IMR-90 (cell line): ENCODE measurements at regions not wholly inside any gene's neighbourhood (a gene's known extent, or its start where the extent isn't known, plus 50 kb on each side); places are given as distances from the start of the nearest gene placed in this dataset.
A peak's percentile ranks its signal among the peaks of the same experiment; 100 is the strongest.

Source experiments
- ATAC-seq: fragments of 200-7000 bp; cut with Tn5 transposase; 2 replicates; pipeline ENCODE4 v1.9.1; 2020; ENCODE audit warnings: low read depth, mild to moderate bottlenecking, moderate library complexity
- BruUV-seq: library from RNA; stranded (reverse); fragments of 400-500 nt; replicated peaks from 2 replicates; lab custom pipeline; 2021; lab: Mats Ljungman, UMichigan
- CTCF ChIA-PET: fragments of 300-600 bp; formaldehyde crosslinking; extraction: SDS; loops from one replicate; lab custom pipeline; 2021; ENCODE audit warnings: antibody characterized with exemption; lab: Yijun Ruan, JAX
- POLR2A ChIA-PET: fragments of 300-600 bp; sonication (Branson Sonifier 250); formaldehyde crosslinking; loops from one replicate; lab custom pipeline; 2022; ENCODE audit warnings: antibody characterized with exemption; ENCODE audit not compliant: unreplicated experiment; lab: Charles Lee
- DNase-seq: peaks from one replicate; pipeline ENCODE4 v3.0.0; 2013
- H2AFZ ChIP-seq: replicated peaks from 2 replicates; pipeline ENCODE3; 2013; ENCODE audit warnings: low read length, mild to moderate bottlenecking; ENCODE audit not compliant: poor library complexity
- H2AK5ac ChIP-seq: 2 replicates; pipeline ENCODE4 v1.6.1; 2013; ENCODE audit warnings: low read depth, low read length, inconsistent platforms
- H2AK9ac ChIP-seq: replicated peaks from 2 replicates; pipeline ENCODE3; 2013; ENCODE audit warnings: mild to moderate bottlenecking, low read depth, low read length, moderate library complexity; ENCODE audit not compliant: poor library complexity
- H2BK120ac ChIP-seq: 2 replicates; pipeline ENCODE4 v1.6.1; 2013; ENCODE audit warnings: low read depth, low read length, inconsistent platforms
- H2BK15ac ChIP-seq: 3 replicates; pipeline ENCODE4 v1.6.1; 2013; ENCODE audit warnings: low read depth, low read length, inconsistent platforms
- H2BK20ac ChIP-seq: 2 replicates; pipeline ENCODE4 v1.6.1; 2013; ENCODE audit warnings: low read depth, mild to moderate bottlenecking, inconsistent platforms, low read length, moderate library complexity
- H2BK5ac ChIP-seq: 2 replicates; pipeline ENCODE4 v1.6.1; 2013; ENCODE audit warnings: mild to moderate bottlenecking, low read depth, low read length, inconsistent platforms; ENCODE audit not compliant: poor library complexity, severe bottlenecking
- H3K14ac ChIP-seq: replicated peaks from 2 replicates; pipeline ENCODE4 v1.6.1; 2013; ENCODE audit warnings: low read depth, low read length, inconsistent platforms
- H3K18ac ChIP-seq: 2 replicates; pipeline ENCODE4 v1.6.1; 2013; ENCODE audit warnings: low read depth, low read length, control low read depth
- H3K23ac ChIP-seq: 2 replicates; pipeline ENCODE4 v1.6.1; 2013; ENCODE audit warnings: low read depth, low read length, inconsistent platforms
- H3K27ac ChIP-seq: 2 replicates; pipeline ENCODE4 v1.5.1; 2013; ENCODE audit warnings: mild to moderate bottlenecking, control low read depth, low read length; ENCODE audit not compliant: insufficient read depth
- H3K27me3 ChIP-seq: 2 replicates; pipeline ENCODE4 v1.6.1; 2013; ENCODE audit warnings: low read length; ENCODE audit not compliant: control insufficient read depth, insufficient read depth
- H3K36me3 ChIP-seq: 2 replicates; pipeline ENCODE4 v1.6.1; 2013; ENCODE audit warnings: low read length, mixed read lengths; ENCODE audit not compliant: control insufficient read depth, insufficient read depth
- H3K4ac ChIP-seq: 2 replicates; pipeline ENCODE4 v1.6.1; 2013; ENCODE audit warnings: low read depth, low read length, inconsistent platforms
- H3K4me1 ChIP-seq: 2 replicates; pipeline ENCODE4 v1.6.1; 2013; ENCODE audit warnings: low read length, mixed read lengths; ENCODE audit not compliant: control insufficient read depth, insufficient read depth
- H3K4me2 ChIP-seq: 2 replicates; pipeline ENCODE4 v1.6.1; 2013; ENCODE audit warnings: low read depth, mild to moderate bottlenecking, control low read depth, low read length, moderate library complexity
- H3K4me3 ChIP-seq: 2 replicates; pipeline ENCODE4 v1.5.1; 2013; ENCODE audit warnings: low read depth, mild to moderate bottlenecking, control low read depth, low read length, moderate library complexity; ENCODE audit not compliant: insufficient read depth
- H3K56ac ChIP-seq: 2 replicates; pipeline ENCODE4 v1.6.1; 2013; ENCODE audit warnings: low read length, inconsistent platforms; ENCODE audit not compliant: insufficient read depth; ENCODE audit errors: extremely low read depth
- H3K79me1 ChIP-seq, 2 experiments: 2 replicates each; pipeline ENCODE4 v1.6.1; 2013; ENCODE audit warnings: low read length in 2 of 2, inconsistent platforms in 1 of 2, low read depth in 1 of 2
- H3K9ac ChIP-seq: 2 replicates; pipeline ENCODE4 v1.6.1; 2013; ENCODE audit warnings: low read depth, low read length, control low read depth
- H3K9me1 ChIP-seq: 2 replicates; pipeline ENCODE4 v1.6.1; 2013; ENCODE audit warnings: low read length, inconsistent platforms; ENCODE audit not compliant: insufficient read depth
- H3K9me3 ChIP-seq: 2 replicates; pipeline ENCODE4 v1.6.1; 2013; ENCODE audit warnings: low read length; ENCODE audit not compliant: control insufficient read depth, insufficient read depth
- H4K20me1 ChIP-seq: 2 replicates; pipeline ENCODE4 v1.6.1; 2013; ENCODE audit warnings: low read length, inconsistent platforms; ENCODE audit not compliant: insufficient read depth
- H4K5ac ChIP-seq: 2 replicates; pipeline ENCODE4 v1.6.1; 2013; ENCODE audit warnings: mild to moderate bottlenecking, low read depth, low read length, control low read depth
- H4K8ac ChIP-seq, 2 experiments: 2 replicates each; pipeline ENCODE4 v1.6.1; 2013; ENCODE audit warnings: low read depth in 2 of 2, low read length in 2 of 2, control low read depth in 1 of 2, inconsistent platforms in 1 of 2
- H4K91ac ChIP-seq: 2 replicates; pipeline ENCODE4 v1.6.1; 2013; ENCODE audit warnings: low read depth, low read length, inconsistent platforms; ENCODE audit not compliant: insufficient read depth
- CTCF ChIP-seq: conservative IDR thresholded peaks from 2 replicates; pipeline ENCODE4 v1.5.1; 2012; ENCODE audit warnings: mild to moderate bottlenecking, low read depth, low read length, improper control_type of control experiment
- ELK1 ChIP-seq: fragments of 150-350 bp; IDR thresholded peaks from 2 replicates; pipeline ENCODE4 v1.6.1; 2016; ENCODE audit warnings: low read depth, mild to moderate bottlenecking, low read length, moderate library complexity, borderline replicate concordance
- MAFK ChIP-seq: IDR thresholded peaks from 2 replicates; pipeline ENCODE4 v1.6.1; 2012; ENCODE audit warnings: low read depth, low read length, improper control_type of control experiment
- MAZ ChIP-seq: IDR thresholded peaks from 2 replicates; pipeline ENCODE4 v1.6.1; 2012; ENCODE audit warnings: low read depth, mild to moderate bottlenecking, low read length, improper control_type of control experiment, moderate library complexity, borderline replicate concordance
- MXI1 ChIP-seq: IDR thresholded peaks from 2 replicates; pipeline ENCODE4 v1.6.1; 2012; ENCODE audit warnings: low read depth, mild to moderate bottlenecking, low read length, moderate library complexity, borderline replicate concordance
- NFE2L2 ChIP-seq: fragments of 150-350 bp; IDR thresholded peaks from 2 replicates; pipeline ENCODE4 v1.6.1; 2016; ENCODE audit warnings: low read depth, mild to moderate bottlenecking, low read length
- POLR2A ChIP-seq: IDR thresholded peaks from 2 replicates; pipeline ENCODE4 v1.6.1; 2012; ENCODE audit warnings: mild to moderate bottlenecking, low read depth, low read length
- RAD21 ChIP-seq: IDR thresholded peaks from 2 replicates; pipeline ENCODE4 v1.6.1; 2012; ENCODE audit warnings: low read length, improper control_type of control experiment
- RCOR1 ChIP-seq: IDR thresholded peaks from 2 replicates; pipeline ENCODE4 v1.6.1; 2012; ENCODE audit warnings: mild to moderate bottlenecking, low read length, improper control_type of control experiment; ENCODE audit not compliant: insufficient replicate concordance
- RFX5 ChIP-seq: IDR thresholded peaks from 2 replicates; pipeline ENCODE4 v1.8.0; 2012; ENCODE audit warnings: low read depth, mild to moderate bottlenecking, low read length, moderate library complexity
- USF2 ChIP-seq: fragments of 150-350 bp; IDR thresholded peaks from 2 replicates; pipeline ENCODE4 v1.6.1; 2017; ENCODE audit warnings: mild to moderate bottlenecking, antibody characterized with exemption, low read length, low read depth
- WGBS, 2 experiments: methylation state at CpG; one replicate each; pipeline versions ENCODE4 v1.1.5 to v1.1.7; 2013; ENCODE audit warnings: missing lambda C conversion rate in 2 of 2; ENCODE audit not compliant: insufficient read length in 1 of 2; ENCODE audit errors: extremely low coverage in 2 of 2; 5-methylcytosine and 5-hydroxymethylcytosine counted together
- dilution Hi-C: fragments of 300-500 bp; cut with HindIII; formaldehyde crosslinking; loops from one replicate; pipeline ENCODE4 v1.14.3; 2018; ENCODE audit warnings: low sequenced_read_pairs; ENCODE audit not compliant: unreplicated experiment
- in situ Hi-C: fragments of 300-500 bp; cut with MboI; formaldehyde crosslinking; loops from 3 replicates; pipeline ENCODE4 v1.14.3; 2019; ENCODE audit warnings: low sequenced_read_pairs, inconsistent platforms, mixed read lengths
- intact Hi-C: fragments of 100-400 bp; cut with micrococcal nuclease; formaldehyde crosslinking; loops from 2 replicates; pipeline ENCODE4 v1.10.0; 2022

- ChIA-PET CTCF (interaction anchor here (1.4 kb wide), 1 partner anchor 25 kb away, joined by 3 read pairs; no protein-coding TSS in a partner anchor), POLR2A (no interaction called here)
- DNase-seq (peak; percentile 30), ATAC-seq (no peak)
- peak overlapping the region; percentile 95 for H3K18ac ChIP-seq
- H2AK9ac ChIP-seq = peak overlapping the region; percentile 77
- no peaks in the 10 kb centered on the region for H3K9me3 ChIP-seq
- peak overlapping the region; percentile 76; the same call in 2 of the 3 replicates for H2BK15ac ChIP-seq
- H2AFZ ChIP-seq = peak overlapping the region; percentile 85
- in situ Hi-C loops (loop anchor here (10.0 kb wide), 1 partner anchor 214 kb away; no protein-coding TSS in a partner anchor), dilution Hi-C loops (no loop called here), intact Hi-C loops (no loop called here)
- no peaks in the 10 kb centered on the region for H4K20me1 ChIP-seq
- no peak overlapping the region for H3K9ac ChIP-seq
- H4K91ac ChIP-seq = peak overlapping the region; percentile 95
- H3K4ac ChIP-seq = peak overlapping the region; percentile 90
- H3K14ac ChIP-seq = peak overlapping the region; percentile 91
- H2AK5ac ChIP-seq = peak overlapping the region; percentile 91
- H3K79me1 ChIP-seq = peaks cover 3 to 4% of the 10 kb centered on the region in 2 experiments; a peak in 1 of 4 replicates
- peaks cover 8% of the 10 kb centered on the region for H3K4me1 ChIP-seq
- peak overlapping the region; percentile 98 for H2BK20ac ChIP-seq
- peaks cover 3% of the 10 kb centered on the region for H3K9me1 ChIP-seq
- peak overlapping the region; percentile 87 for H3K23ac ChIP-seq
- BruUV-seq = no TSS peak
- H3K36me3 ChIP-seq = no peaks in the 10 kb centered on the region
- peak overlapping the region; percentile 97 for H4K5ac ChIP-seq
- H3K56ac ChIP-seq = peak overlapping the region; percentile 5; the same call in 1 of the 2 replicates
- H2BK5ac ChIP-seq = peak overlapping the region; percentile 37
- H4K8ac ChIP-seq = peak overlapping the region; percentile 48 to 89
- H3K4me3 ChIP-seq = no peak overlapping the region
- H3K27ac ChIP-seq = peak overlapping the region; percentile 91; the same call in 1 of the 2 replicates
- no peaks in the 10 kb centered on the region for H3K27me3 ChIP-seq
- TF ChIP-seq ELK1 (no peak), MXI1 (no peak), RCOR1 (no peak), USF2 (no peak), RFX5 (no peak), NFE2L2 (no peak), MAFK (no peak), RAD21 (no peak), MAZ (no peak), POLR2A (no peak), CTCF (no peak)
- no CpG with 5 or more reads among the region's 2 CpGs for WGBS, 2 experiments
- H3K4me2 ChIP-seq = peak overlapping the region; percentile 60; the same call in 1 of the 2 replicates
- H2BK120ac ChIP-seq = peak overlapping the region; percentile 96
Measured at GRCh38 chr2:128538396-128538795, 219.7 kb upstream of the HS6ST1 start.
